ENCODE measurements at regions not wholly inside any gene's neighbourhood (a gene's known extent, or its start where the extent isn't known, plus 50 kb on each side); places are given as distances from the start of the nearest gene placed in this dataset.

GRCh38 chr13:72508392-72508791 is 219.0 kb downstream of the MZT1 start:
- TF ChIP-seq, protein P1, sequence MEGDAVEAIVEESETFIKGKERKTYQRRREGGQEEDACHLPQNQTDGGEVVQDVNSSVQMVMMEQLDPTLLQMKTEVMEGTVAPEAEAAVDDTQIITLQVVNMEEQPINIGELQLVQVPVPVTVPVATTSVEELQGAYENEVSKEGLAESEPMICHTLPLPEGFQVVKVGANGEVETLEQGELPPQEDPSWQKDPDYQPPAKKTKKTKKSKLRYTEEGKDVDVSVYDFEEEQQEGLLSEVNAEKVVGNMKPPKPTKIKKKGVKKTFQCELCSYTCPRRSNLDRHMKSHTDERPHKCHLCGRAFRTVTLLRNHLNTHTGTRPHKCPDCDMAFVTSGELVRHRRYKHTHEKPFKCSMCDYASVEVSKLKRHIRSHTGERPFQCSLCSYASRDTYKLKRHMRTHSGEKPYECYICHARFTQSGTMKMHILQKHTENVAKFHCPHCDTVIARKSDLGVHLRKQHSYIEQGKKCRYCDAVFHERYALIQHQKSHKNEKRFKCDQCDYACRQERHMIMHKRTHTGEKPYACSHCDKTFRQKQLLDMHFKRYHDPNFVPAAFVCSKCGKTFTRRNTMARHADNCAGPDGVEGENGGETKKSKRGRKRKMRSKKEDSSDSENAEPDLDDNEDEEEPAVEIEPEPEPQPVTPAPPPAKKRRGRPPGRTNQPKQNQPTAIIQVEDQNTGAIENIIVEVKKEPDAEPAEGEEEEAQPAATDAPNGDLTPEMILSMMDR (IDR thresholded peaks at IDR 0.05; ENCODE audit: extremely low read depth, insufficient read depth, missing control alignments) = no peak
- in situ Hi-C loops (cut with MboI; ENCODE audit: low pct_unique_long_range_greater_than_20kb, low sequenced_read_pairs, unreplicated experiment) = no loop called here
- no peak for DNase-seq (ENCODE audit: low spot score)

GRCh38 chr13:72507416-72508199 is 219.8 kb downstream of the MZT1 start:
- in situ Hi-C loops (cut with MboI; ENCODE audit: low pct_unique_long_range_greater_than_20kb, low sequenced_read_pairs, unreplicated experiment) = no loop called here
- TF ChIP-seq, protein P1 (IDR thresholded peaks at IDR 0.05; ENCODE audit: extremely low read depth, insufficient read depth, missing control alignments) = no peak
- DNase-seq (ENCODE audit: low spot score) = no peak

- TF ChIP-seq, protein P1 (IDR thresholded peaks at IDR 0.05; ENCODE audit: extremely low read depth, insufficient read depth, missing control alignments) = no peak
- in situ Hi-C loops (cut with MboI; ENCODE audit: low pct_unique_long_range_greater_than_20kb, low sequenced_read_pairs, unreplicated experiment) = no loop called here
- no peak for DNase-seq (ENCODE audit: low spot score)
Observed at GRCh38 chr13:72506706-72507105, 220.7 kb downstream of the MZT1 start.

- TF ChIP-seq, protein P1 (IDR thresholded peaks at IDR 0.05; ENCODE audit: extremely low read depth, insufficient read depth, missing control alignments) = no peak
- in situ Hi-C loops (cut with MboI; ENCODE audit: low pct_unique_long_range_greater_than_20kb, low sequenced_read_pairs, unreplicated experiment) = no loop called here
- no peak for DNase-seq (ENCODE audit: low spot score)
Observed at GRCh38 chr13:72505376-72505775, 222.1 kb downstream of the MZT1 start.

- no peak for DNase-seq (ENCODE audit: low spot score)
- in situ Hi-C loops (cut with MboI; ENCODE audit: low pct_unique_long_range_greater_than_20kb, low sequenced_read_pairs, unreplicated experiment) = no loop called here
- TF ChIP-seq, protein P1 (IDR thresholded peaks at IDR 0.05; ENCODE audit: extremely low read depth, insufficient read depth, missing control alignments) = no peak
Observed at GRCh38 chr13:72504131-72504841, 223.1 kb downstream of the MZT1 start.

DNA sequence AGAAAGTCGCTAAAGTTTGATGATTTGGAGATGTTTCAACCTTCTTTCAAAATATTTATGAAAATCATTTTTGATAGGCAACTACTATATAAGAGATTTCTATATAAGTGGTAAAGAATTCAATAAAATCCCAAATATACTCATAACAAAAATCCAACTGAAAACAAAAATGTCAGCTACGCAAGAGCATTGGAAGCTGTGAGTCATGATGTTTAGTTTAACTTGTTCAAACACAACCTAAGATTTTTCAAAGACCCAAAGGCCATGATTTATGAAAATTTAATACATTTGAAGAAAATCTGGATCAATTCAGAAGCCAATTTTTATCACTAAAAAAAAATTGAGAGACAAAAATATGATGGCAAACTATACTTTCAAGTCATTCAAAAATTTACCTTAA is 226.6 kb downstream of the MZT1 start:
- TF ChIP-seq, protein P1 (IDR thresholded peaks at IDR 0.05; ENCODE audit: extremely low read depth, insufficient read depth, missing control alignments) = no peak
- in situ Hi-C loops (cut with MboI; ENCODE audit: low pct_unique_long_range_greater_than_20kb, low sequenced_read_pairs, unreplicated experiment) = no loop called here
- no peak for DNase-seq (ENCODE audit: low spot score)
